ENCODE measurements at regions not wholly inside any gene's neighbourhood (a gene's known extent, or its start where the extent isn't known, plus 50 kb on each side); places are given as distances from the start of the nearest gene placed in this dataset.

- Histone ChIP-seq H2AFZ (replicated peaks) (no peak overlapping the region), H3K4me2 (no peak overlapping the region), H3K9ac (no peak overlapping the region), H3K27ac (no peak overlapping the region), H3K4me1 (no peaks in the 10 kb centered on the region), H3K27me3 (no peaks in the 10 kb centered on the region), H3K4me3 (no peak overlapping the region), H3F3A (ENCODE audit: low read depth) (no peaks in the 10 kb centered on the region), H3K9me3 (ENCODE audit: low read depth) (no peaks in the 10 kb centered on the region), H3K36me3 (no peaks in the 10 kb centered on the region), H3K79me2 (ENCODE audit: low read depth) (no peaks in the 10 kb centered on the region), H4K20me1 (ENCODE audit: low read depth) (no peaks in the 10 kb centered on the region)
- no peaks in the 10 kb centered on the region for H3K36me3 Mint-ChIP-seq
- H3K27ac Mint-ChIP-seq: no peak overlapping the region
- no peak for DNase-seq (ENCODE audit: low spot score)
- peaks cover 2% of the 10 kb centered on the region for H3K27me3 Mint-ChIP-seq (ENCODE audit: insufficient read depth, low read depth)
- H3K9me3 Mint-ChIP-seq: peaks cover 2% of the 10 kb centered on the region
- no peaks in the 10 kb centered on the region for H3K4me1 Mint-ChIP-seq
- TF ChIP-seq EZH2 (IDR thresholded peaks at IDR 0.05): no peak
- no peak for TF ChIP-seq CTCF (IDR thresholded peaks at IDR 0.05)
- TF ChIP-seq EZH2phosphoT487 (IDR thresholded peaks at IDR 0.05): no peak
- no peak overlapping the region for H3K4me3 Mint-ChIP-seq
Observed at GRCh38 chr7:10568891-10569290, 404.8 kb upstream of the PHF14 start.

GRCh38 chr7:10571759-10572158 lies 401.9 kb upstream of the PHF14 start:
- Histone ChIP-seq H4K20me1 (ENCODE audit: low read depth) (no peaks in the 10 kb centered on the region), H3K9ac (no peak overlapping the region), H3K27ac (no peak overlapping the region), H3K9me3 (ENCODE audit: low read depth) (no peaks in the 10 kb centered on the region), H3K79me2 (ENCODE audit: low read depth) (no peaks in the 10 kb centered on the region), H3K36me3 (no peaks in the 10 kb centered on the region), H2AFZ (replicated peaks) (no peak overlapping the region), H3K4me1 (no peaks in the 10 kb centered on the region), H3K4me2 (no peak overlapping the region), H3F3A (ENCODE audit: low read depth) (no peaks in the 10 kb centered on the region), H3K27me3 (no peaks in the 10 kb centered on the region), H3K4me3 (no peak overlapping the region)
- TF ChIP-seq EZH2 (IDR thresholded peaks at IDR 0.05): no peak
- TF ChIP-seq CTCF (IDR thresholded peaks at IDR 0.05): no peak
- no peak for TF ChIP-seq EZH2phosphoT487 (IDR thresholded peaks at IDR 0.05)
- DNase-seq (ENCODE audit: low spot score): no peak
- Mint-ChIP-seq H3K27ac (no peak overlapping the region), H3K36me3 (no peaks in the 10 kb centered on the region), H3K27me3 (ENCODE audit: insufficient read depth, low read depth) (no peaks in the 10 kb centered on the region), H3K4me1 (peaks cover 4% of the 10 kb centered on the region), H3K4me3 (no peak overlapping the region), H3K9me3 (no peaks in the 10 kb centered on the region)

- Mint-ChIP-seq H3K27me3 (ENCODE audit: insufficient read depth, low read depth) (peaks cover 2% of the 10 kb centered on the region), H3K4me3 (no peak overlapping the region), H3K36me3 (no peaks in the 10 kb centered on the region), H3K27ac (no peak overlapping the region), H3K4me1 (peaks cover 9% of the 10 kb centered on the region), H3K9me3 (no peaks in the 10 kb centered on the region)
- H3K4me2 ChIP-seq: no peak overlapping the region
- no peaks in the 10 kb centered on the region for H3K36me3 ChIP-seq
- DNase-seq (ENCODE audit: low spot score): no peak
- no peaks in the 10 kb centered on the region for H3K9me3 ChIP-seq (ENCODE audit: low read depth)
- H3K79me2 ChIP-seq (ENCODE audit: low read depth): no peaks in the 10 kb centered on the region
- H3K9ac ChIP-seq: no peak overlapping the region
- no peak overlapping the region for H3K27ac ChIP-seq
- no peak overlapping the region for H2AFZ ChIP-seq (replicated peaks)
- H3F3A ChIP-seq (ENCODE audit: low read depth): no peaks in the 10 kb centered on the region
- TF ChIP-seq EZH2phosphoT487 (IDR thresholded peaks at IDR 0.05) (no peak), CTCF (IDR thresholded peaks at IDR 0.05) (no peak), EZH2 (IDR thresholded peaks at IDR 0.05) (no peak)
- no peaks in the 10 kb centered on the region for H3K27me3 ChIP-seq
- H3K4me1 ChIP-seq: peaks cover 13% of the 10 kb centered on the region
- H4K20me1 ChIP-seq (ENCODE audit: low read depth): no peaks in the 10 kb centered on the region
- no peak overlapping the region for H3K4me3 ChIP-seq
Observed at GRCh38 chr7:10577866-10578374, 395.8 kb upstream of the PHF14 start.
